HEK293 (cell line): ENCODE measurements at regions not wholly inside any gene's neighbourhood (a gene's known extent, or its start where the extent isn't known, plus 50 kb on each side); places are given as distances from the start of the nearest gene placed in this dataset.
A peak's percentile ranks its signal among the peaks of the same experiment; 100 is the strongest.

Experiments used
- AEBP2 ChIP-seq: fragments of 450-650 bp; formaldehyde crosslinking; IDR thresholded peaks from 2 replicates; pipeline ENCODE4 v1.5.1; 2016; ENCODE audit warnings: missing biosample characterization, missing genetic modification characterization, borderline replicate concordance
- GLIS2 ChIP-seq: fragments of 450-650 bp; formaldehyde crosslinking; IDR thresholded peaks from 2 replicates; pipeline ENCODE4 v1.5.1; 2016; ENCODE audit warnings: missing biosample characterization, missing genetic modification characterization
- REST ChIP-seq: fragments of 450-650 bp; formaldehyde crosslinking; IDR thresholded peaks from 2 replicates; pipeline ENCODE4 v1.5.1; 2016; ENCODE audit warnings: missing biosample characterization, missing genetic modification characterization
- SCRT2 ChIP-seq: fragments of 450-650 bp; formaldehyde crosslinking; IDR thresholded peaks from 2 replicates; pipeline ENCODE4 v1.5.1; 2016; ENCODE audit warnings: missing biosample characterization, missing genetic modification characterization
- SP2 ChIP-seq: fragments of 450-650 bp; formaldehyde crosslinking; IDR thresholded peaks from 2 replicates; pipeline ENCODE4 v1.5.1; 2016; ENCODE audit warnings: missing biosample characterization, missing genetic modification characterization
- WT1 ChIP-seq: fragments of 450-650 bp; formaldehyde crosslinking; IDR thresholded peaks from 2 replicates; pipeline ENCODE4 v1.5.1; 2016; ENCODE audit warnings: missing biosample characterization, missing genetic modification characterization
- ZBTB17 ChIP-seq: fragments of 450-650 bp; formaldehyde crosslinking; IDR thresholded peaks from 2 replicates; pipeline ENCODE4 v1.5.1; 2016; ENCODE audit warnings: missing biosample characterization, missing genetic modification characterization
- ZBTB48 ChIP-seq: fragments of 450-650 bp; formaldehyde crosslinking; IDR thresholded peaks from 2 replicates; pipeline ENCODE4 v1.5.1; 2016; ENCODE audit warnings: missing biosample characterization, missing genetic modification characterization
- ZFP3 ChIP-seq: fragments of 450-650 bp; formaldehyde crosslinking; IDR thresholded peaks from 2 replicates; pipeline ENCODE4 v1.5.1; 2016; ENCODE audit warnings: low read depth, missing biosample characterization, missing genetic modification characterization
- ZFP37 ChIP-seq: fragments of 450-650 bp; formaldehyde crosslinking; IDR thresholded peaks from 2 replicates; pipeline ENCODE4 v1.5.1; 2016; ENCODE audit warnings: missing biosample characterization, missing genetic modification characterization
- ZFP69B ChIP-seq: fragments of 450-650 bp; formaldehyde crosslinking; IDR thresholded peaks from 2 replicates; pipeline ENCODE4 v1.5.1; 2016; ENCODE audit warnings: missing biosample characterization, missing genetic modification characterization
- ZNF292 ChIP-seq: fragments of 450-650 bp; formaldehyde crosslinking; IDR thresholded peaks from 2 replicates; pipeline ENCODE4 v1.5.1; 2016; ENCODE audit warnings: low read depth, missing biosample characterization, missing genetic modification characterization, borderline replicate concordance
- ZNF335 ChIP-seq: fragments of 450-650 bp; formaldehyde crosslinking; conservative IDR thresholded peaks from 2 replicates; pipeline ENCODE4 v1.5.1; 2016; ENCODE audit warnings: missing biosample characterization, missing genetic modification characterization
- ZNF341 ChIP-seq: fragments of 450-650 bp; formaldehyde crosslinking; IDR thresholded peaks from 2 replicates; pipeline ENCODE4; 2016; ENCODE audit warnings: low read depth, missing biosample characterization, missing genetic modification characterization
- ZNF529 ChIP-seq: fragments of 450-650 bp; formaldehyde crosslinking; IDR thresholded peaks from 2 replicates; pipeline ENCODE4 v1.5.1; 2017; ENCODE audit warnings: missing genetic modification characterization, missing biosample characterization; ENCODE audit not compliant: insufficient replicate concordance
- ZNF561 ChIP-seq: fragments of 450-650 bp; IDR thresholded peaks from 2 replicates; pipeline ENCODE4 v1.5.1; 2018; ENCODE audit warnings: missing biosample characterization, missing genetic modification characterization, borderline replicate concordance
- ZNF571 ChIP-seq: fragments of 450-650 bp; formaldehyde crosslinking; IDR thresholded peaks from 2 replicates; pipeline ENCODE4 v1.5.0; 2017; ENCODE audit warnings: missing biosample characterization, missing genetic modification characterization
- ZNF600 ChIP-seq: fragments of 450-650 bp; formaldehyde crosslinking; IDR thresholded peaks from 2 replicates; pipeline ENCODE4 v1.5.1; 2016; ENCODE audit warnings: missing biosample characterization, missing genetic modification characterization
- ZNF785 ChIP-seq: fragments of 450-650 bp; formaldehyde crosslinking; IDR thresholded peaks from 2 replicates; pipeline ENCODE4 v1.5.1; 2016; ENCODE audit warnings: missing biosample characterization, missing genetic modification characterization
- ZSCAN5A ChIP-seq: fragments of 450-650 bp; formaldehyde crosslinking; IDR thresholded peaks from 2 replicates; pipeline ENCODE4 v1.5.1; 2016; ENCODE audit warnings: missing biosample characterization, missing genetic modification characterization
- TF ChIP-seq, protein P1 (sequence below): fragments of 450-650 bp; formaldehyde crosslinking; IDR thresholded peaks from 2 replicates; pipeline ENCODE4 v1.5.1; 2016; ENCODE audit warnings: missing biosample characterization, missing genetic modification characterization
- TF ChIP-seq, protein P2 (sequence below): fragments of 450-650 bp; formaldehyde crosslinking; optimal IDR thresholded peaks from 2 replicates; pipeline ENCODE3; 2016; ENCODE audit warnings: missing biosample characterization, mild to moderate bottlenecking, missing genetic modification characterization
- TF ChIP-seq, protein P3 (sequence below): fragments of 450-650 bp; formaldehyde crosslinking; IDR thresholded peaks from 2 replicates; pipeline ENCODE4 v1.5.1; 2016; ENCODE audit warnings: missing biosample characterization, missing genetic modification characterization

DNA sequence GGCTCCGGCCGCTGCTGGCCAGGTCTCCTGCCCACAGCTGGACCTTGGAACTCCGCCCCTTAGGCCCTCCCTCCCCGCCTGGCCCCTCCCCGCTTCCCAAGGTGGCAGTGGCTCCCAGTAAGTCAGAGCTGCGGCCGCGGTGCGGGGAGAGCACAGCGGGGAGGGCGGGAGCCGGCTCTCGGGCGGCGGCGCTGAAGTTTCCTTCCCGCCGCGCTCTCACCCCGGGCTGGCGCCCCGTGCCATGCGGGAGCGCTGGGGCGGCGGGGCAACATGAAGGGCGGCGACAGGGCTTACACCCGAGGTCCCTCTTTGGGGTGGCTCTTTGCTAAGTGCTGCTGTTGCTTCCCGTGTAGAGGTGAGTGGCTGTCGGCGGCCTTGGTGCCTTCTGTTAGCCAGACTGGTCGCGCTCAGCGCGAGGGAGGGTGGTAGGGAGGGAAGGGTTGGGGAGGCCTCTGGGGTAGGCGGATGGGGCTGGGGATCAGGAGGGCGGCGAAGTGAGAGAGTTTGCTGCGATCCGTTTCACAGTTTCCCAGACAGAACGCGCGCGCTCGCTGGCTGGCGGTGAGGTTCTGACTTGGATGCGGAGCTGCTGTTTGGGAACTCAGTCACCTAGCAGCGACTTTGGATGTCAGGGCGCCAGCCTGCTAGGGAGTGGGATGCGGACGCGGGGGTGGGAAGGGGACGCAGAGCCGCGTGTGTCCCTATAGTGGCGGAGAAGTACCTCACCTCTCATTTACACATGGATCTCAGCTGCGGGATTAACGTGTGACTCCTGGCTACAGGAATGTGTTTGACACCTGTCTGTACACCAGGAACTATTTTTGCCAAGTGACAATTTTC lies 145.5 kb upstream of the UMPS start (continued):
- no peak for TF ChIP-seq ZFP3 (tag by site-specific recombination)
- no peak for TF ChIP-seq ZNF529 (tag by site-specific recombination)
- no peak; the same call in 1 of the 2 replicates for TF ChIP-seq SP2 (tag by site-specific recombination)
- peak; percentile 59 for TF ChIP-seq ZBTB17 (tag by site-specific recombination)
- TF ChIP-seq AEBP2 (tag by site-specific recombination): no peak
- 0 out of 2 replicates have a peak, but pooled peaks have one; percentile 65 for TF ChIP-seq ZFP37 (tag by site-specific recombination)
- TF ChIP-seq, protein P1, sequence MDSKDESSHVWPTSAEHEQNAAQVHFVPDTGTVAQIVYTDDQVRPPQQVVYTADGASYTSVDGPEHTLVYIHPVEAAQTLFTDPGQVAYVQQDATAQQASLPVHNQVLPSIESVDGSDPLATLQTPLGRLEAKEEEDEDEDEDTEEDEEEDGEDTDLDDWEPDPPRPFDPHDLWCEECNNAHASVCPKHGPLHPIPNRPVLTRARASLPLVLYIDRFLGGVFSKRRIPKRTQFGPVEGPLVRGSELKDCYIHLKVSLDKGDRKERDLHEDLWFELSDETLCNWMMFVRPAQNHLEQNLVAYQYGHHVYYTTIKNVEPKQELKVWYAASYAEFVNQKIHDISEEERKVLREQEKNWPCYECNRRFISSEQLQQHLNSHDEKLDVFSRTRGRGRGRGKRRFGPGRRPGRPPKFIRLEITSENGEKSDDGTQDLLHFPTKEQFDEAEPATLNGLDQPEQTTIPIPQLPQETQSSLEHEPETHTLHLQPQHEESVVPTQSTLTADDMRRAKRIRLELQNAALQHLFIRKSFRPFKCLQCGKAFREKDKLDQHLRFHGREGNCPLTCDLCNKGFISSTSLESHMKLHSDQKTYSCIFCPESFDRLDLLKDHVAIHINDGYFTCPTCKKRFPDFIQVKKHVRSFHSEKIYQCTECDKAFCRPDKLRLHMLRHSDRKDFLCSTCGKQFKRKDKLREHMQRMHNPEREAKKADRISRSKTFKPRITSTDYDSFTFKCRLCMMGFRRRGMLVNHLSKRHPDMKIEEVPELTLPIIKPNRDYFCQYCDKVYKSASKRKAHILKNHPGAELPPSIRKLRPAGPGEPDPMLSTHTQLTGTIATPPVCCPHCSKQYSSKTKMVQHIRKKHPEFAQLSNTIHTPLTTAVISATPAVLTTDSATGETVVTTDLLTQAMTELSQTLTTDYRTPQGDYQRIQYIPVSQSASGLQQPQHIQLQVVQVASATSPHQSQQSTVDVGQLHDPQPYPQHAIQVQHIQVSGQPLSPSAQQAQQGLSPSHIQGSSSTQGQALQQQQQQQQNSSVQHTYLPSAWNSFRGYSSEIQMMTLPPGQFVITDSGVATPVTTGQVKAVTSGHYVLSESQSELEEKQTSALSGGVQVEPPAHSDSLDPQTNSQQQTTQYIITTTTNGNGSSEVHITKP (tag by site-specific recombination): 0 out of 2 replicates have a peak, but pooled peaks have one; percentile 34
- TF ChIP-seq ZNF292 (tag by site-specific recombination): no peak
- TF ChIP-seq ZNF600 (tag by site-specific recombination): peak; percentile 95
- peak; percentile 12; the same call in 1 of the 2 replicates for TF ChIP-seq ZSCAN5A (tag by site-specific recombination)
- TF ChIP-seq, protein P2, sequence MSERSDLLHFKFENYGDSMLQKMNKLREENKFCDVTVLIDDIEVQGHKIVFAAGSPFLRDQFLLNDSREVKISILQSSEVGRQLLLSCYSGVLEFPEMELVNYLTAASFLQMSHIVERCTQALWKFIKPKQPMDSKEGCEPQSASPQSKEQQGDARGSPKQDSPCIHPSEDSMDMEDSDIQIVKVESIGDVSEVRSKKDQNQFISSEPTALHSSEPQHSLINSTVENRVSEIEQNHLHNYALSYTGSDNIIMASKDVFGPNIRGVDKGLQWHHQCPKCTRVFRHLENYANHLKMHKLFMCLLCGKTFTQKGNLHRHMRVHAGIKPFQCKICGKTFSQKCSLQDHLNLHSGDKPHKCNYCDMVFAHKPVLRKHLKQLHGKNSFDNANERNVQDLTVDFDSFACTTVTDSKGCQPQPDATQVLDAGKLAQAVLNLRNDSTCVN: peak; percentile 66
- TF ChIP-seq GLIS2 (tag by site-specific recombination): peak; percentile 27
- TF ChIP-seq ZNF561: 0 out of 2 replicates have a peak, but pooled peaks have one; percentile 73
- TF ChIP-seq REST (tag by site-specific recombination): 0 out of 2 replicates have a peak, but pooled peaks have one; percentile 22
- TF ChIP-seq, protein P3, sequence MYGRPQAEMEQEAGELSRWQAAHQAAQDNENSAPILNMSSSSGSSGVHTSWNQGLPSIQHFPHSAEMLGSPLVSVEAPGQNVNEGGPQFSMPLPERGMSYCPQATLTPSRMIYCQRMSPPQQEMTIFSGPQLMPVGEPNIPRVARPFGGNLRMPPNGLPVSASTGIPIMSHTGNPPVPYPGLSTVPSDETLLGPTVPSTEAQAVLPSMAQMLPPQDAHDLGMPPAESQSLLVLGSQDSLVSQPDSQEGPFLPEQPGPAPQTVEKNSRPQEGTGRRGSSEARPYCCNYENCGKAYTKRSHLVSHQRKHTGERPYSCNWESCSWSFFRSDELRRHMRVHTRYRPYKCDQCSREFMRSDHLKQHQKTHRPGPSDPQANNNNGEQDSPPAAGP (tag by site-specific recombination): peak; percentile 40; the same call in 1 of the 2 replicates
- TF ChIP-seq ZNF335: peak; percentile 75
- TF ChIP-seq ZNF785 (tag by site-specific recombination): no peak
- no peak for TF ChIP-seq ZNF571 (tag by site-specific recombination)
- TF ChIP-seq ZBTB48 (tag by site-specific recombination): peak; percentile 82
- TF ChIP-seq ZFP69B (tag by site-specific recombination): no peak
- peak; percentile 48; the same call in 1 of the 2 replicates for TF ChIP-seq SCRT2 (tag by site-specific recombination)
- peak; percentile 33; the same call in 1 of the 2 replicates for TF ChIP-seq WT1 (tag by site-specific recombination)
- peak; percentile 43 for TF ChIP-seq ZNF341
